KG1 (cell line): ENCODE measurements at regions not wholly inside any gene's neighbourhood (a gene's known extent, or its start where the extent isn't known, plus 50 kb on each side); places are given as distances from the start of the nearest gene placed in this dataset.
"Not testable (repeated sequence)": the region's sequence is repeated elsewhere in the genome, so short reads cannot be mapped to it uniquely, and the experiment has no call there.

Experiments
- DNase-seq: peaks from one replicate; lab custom pipeline; 2025; lab: John Stamatoyannopoulos, UW

- DNase-seq, result no peak
Observed at GRCh38 chr3:170814822-170815221, 55.2 kb downstream of the RPL22L1 start.

DNA sequence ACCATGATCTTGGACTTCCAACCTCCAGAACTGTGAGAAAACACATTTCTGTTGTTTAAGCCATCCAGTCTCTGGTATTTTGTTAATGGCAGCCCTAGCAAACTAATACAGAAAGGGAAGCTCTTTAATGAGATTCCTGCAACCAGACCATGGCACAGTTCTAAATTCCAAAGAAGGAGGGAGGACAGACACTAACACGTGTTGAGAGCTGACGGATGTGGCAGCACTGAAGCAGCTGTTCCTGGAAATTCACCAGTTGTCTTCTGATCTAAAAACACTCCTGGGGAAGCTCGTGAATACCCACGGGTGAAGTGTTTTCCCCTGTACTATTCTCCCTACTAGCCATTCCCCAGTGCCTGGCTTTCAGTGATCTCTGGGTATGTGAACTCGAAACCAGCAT lies 56.7 kb downstream of the RPL22L1 start:
- no peak for DNase-seq

DNA sequence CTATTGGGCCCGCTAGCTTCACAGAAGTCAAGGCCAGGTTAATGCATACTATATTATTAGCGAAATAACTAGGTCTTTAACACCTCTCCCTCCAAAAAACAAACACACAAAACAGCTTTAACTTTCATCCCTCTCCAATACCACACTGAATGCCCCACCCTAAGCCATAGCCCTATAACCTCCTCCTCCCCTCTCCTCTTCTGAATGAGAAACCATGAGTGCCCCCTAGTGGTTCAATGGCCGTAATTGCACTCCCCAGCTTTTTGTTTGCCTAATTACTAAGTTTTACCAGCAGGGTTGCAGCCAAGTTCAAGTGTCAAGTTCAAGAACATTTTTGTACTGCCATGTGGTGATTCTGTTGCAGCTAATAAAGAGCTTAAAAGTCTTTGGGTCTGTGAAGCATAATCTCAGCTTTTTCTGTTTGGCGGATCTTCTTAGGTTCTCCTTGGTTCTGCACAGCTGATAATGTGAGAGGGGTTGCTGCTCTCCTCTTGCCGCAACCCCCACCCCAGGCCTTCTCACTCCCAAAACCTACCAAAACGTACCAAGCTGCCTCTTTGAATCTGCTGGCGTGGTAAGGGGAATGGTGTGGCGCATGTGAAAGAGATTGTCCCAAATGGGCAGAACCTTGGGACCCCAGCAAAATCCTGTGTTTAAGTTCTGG lies 57.9 kb downstream of the RPL22L1 start:
- peak; percentile 57 for DNase-seq

GRCh38 chr3:170811515-170811914 lies 58.5 kb downstream of the RPL22L1 start:
- DNase-seq, result no peak

DNA sequence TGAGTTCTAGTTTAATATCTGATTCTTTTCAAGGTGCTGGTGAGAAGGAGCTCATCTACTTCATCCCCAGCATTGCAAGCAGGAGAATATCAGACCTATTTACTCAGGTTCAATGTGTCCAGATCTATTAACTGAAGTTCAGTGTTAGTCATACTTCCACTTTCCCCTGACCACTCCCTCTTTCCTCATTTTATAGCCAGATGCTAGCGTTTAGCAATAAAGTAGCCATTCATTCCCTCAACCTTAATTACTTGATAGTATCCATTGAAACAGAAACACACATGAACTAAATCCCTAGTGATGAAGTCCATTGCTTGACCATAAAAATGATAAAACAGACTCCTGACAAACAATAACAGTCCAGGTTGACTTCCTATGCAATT lies 60.0 kb downstream of the RPL22L1 start:
- no peak for DNase-seq

- no peak for DNase-seq
Observed at GRCh38 chr3:170809007-170809974, 60.7 kb downstream of the RPL22L1 start.

DNA sequence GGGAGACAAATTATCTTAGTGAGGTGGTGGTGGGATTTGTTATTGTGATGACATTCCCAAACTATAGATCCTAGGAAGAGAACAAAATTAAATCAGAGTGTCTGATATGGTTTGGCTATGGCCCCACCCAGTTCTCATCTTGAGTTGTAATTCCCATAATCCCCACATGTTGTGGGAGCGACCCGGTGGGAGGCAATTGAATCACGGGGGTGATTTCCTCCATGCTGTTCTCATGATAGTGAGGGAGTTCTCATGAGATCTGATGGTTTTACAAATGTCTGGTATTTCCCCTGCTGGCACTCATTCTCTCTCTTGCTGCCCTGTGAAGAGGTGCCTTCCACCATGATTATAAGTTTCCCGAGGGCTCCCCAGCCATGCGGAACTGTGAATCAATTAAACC lies 62.0 kb downstream of the RPL22L1 start:
- DNase-seq, result no peak

GRCh38 chr3:170806676-170807075 lies 63.3 kb downstream of the RPL22L1 start:
- no peak for DNase-seq

DNA sequence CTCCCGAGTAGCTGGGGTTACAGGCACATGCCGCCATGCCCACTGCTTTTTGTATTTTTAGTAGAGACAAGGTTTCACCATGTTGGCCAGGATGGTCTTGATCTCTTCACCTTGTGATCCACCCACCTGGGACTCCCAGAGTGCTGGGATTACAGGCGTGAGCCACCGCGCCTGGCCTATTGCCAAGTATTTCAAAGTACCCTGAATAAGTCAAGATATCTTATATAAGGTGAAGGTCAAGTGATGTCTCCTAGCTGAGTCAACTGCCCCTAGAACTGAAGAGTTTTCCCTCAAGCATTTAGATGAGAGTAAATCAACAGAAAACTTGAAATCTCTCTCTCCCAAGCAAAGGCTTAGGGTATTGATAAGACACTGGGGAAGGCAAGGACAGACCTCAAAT lies 63.9 kb downstream of the RPL22L1 start:
- DNase-seq, result no peak

DNA sequence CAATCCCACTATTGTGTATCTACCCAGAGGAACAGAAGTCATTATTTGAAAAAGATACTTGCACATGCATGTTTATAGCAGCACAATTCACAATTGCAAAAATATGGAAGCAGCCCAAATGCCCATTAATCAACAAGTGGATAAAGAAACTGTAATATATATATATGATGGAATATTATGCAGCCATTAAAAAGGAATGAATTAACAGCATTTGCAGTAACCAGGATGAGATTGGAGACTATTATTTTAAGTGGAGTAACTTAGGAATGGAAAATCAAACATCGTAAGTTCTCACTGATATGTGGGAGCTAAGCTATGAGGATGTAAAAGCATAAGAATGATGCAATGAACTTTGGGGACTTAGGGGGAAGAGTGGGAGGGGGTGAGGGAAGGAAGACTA lies 64.7 kb downstream of the RPL22L1 start:
- not testable (repeated sequence) for DNase-seq

GRCh38 chr3:170804634-170805033 lies 65.4 kb downstream of the RPL22L1 start:
- DNase-seq, result not testable (repeated sequence)

DNA sequence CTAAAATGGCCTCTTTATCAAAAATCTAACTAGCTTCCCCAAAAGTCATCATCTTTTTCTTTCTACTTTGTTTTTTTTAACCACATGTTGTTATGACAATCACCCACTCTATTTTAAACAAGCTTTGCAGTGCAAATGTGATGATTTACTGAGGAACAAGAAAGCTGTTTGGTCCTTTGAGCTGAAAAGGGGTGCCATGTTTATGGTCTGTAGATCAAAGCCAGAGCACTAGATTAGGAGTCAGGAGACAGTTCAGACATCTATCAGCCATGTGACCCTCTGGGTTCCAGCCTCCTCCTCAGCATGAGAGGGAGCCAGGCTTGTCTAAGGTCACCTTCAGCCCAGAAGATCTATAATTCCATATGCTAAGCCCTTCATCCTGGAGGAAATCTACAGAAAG lies 65.9 kb downstream of the RPL22L1 start:
- no peak for DNase-seq

DNA sequence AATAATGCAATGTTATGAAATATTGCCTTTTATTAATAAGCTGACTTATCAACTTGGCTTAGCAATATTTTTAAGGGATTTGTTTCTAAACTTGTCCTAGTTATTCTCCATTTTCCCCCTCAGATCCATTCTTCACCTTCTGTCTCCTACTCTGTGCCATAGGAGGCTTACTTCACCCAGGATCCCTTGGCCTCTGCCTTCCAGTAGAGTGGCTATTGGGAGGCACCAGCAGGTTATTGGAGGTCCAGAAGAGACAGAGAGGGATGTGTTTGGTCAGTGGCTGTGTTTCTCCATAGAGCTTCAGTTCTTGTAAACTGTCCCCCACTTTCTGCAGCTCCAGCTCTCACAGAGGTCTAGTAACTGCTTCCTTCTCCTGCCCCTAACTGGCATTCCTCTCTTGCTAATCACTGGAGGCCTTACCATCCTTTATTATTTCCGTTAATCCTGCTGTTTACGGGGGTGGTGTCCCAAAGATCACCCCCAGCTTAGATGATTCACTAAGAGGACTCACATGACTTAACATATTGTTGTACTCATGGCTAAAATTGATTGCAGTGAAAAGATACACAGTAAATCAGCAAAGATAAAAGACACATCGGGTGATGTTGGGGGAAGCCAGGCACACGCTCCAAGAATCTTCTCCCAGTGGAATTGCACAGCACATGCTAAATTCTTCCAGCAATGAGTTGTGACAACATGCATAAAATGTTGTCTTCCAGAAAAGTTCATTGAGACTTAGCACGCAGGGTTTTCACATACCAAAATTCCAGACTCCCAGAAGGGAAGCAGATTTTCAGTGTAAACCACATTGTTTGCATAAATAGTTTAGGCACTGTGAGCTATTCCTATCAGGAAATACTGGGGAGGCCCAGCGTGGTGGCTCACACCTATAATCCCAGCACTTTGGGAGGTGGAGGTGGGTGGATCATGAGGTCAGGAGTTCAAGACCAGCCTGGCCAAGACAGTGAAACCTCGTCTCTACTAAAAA lies 67.5 kb downstream of the RPL22L1 start:
- DNase-seq, result no peak

DNA sequence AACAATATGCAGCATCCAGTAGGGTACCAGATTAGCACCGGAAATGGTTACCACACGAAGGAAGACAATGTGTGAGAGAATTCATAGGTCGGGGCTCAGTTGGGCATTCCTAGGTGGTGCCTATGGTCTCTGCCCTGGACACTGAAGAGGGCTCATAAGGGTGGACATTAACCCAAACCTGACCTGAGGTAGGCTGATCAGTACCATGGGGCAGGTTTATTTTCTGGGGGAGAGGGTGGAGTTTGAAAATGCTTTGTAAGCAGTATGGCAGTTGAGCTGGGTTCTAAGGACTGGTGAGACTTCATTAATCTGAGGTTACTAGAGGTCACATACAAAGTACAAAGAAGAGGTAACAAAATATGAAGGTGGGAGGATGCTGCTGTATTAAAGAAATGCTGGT lies 68.4 kb downstream of the RPL22L1 start:
- no peak for DNase-seq

DNA sequence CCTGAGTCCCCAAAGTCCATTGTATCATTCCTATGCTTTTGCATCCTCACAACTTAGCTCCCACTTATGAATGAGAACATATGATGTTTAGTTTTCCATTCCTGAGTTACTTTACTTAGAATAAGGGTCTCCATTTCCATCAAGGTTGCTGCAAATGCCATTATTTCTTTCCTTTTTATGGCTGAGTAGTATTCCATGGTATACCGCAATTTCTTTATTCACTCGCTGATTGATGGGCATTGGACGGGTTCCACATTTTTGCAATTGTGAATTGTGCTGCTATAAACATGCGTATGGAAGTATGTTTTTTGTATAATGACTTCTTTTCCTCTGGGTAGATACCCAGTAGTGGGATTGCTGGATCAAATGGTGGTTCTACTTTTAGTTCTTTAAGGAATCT lies 69.7 kb downstream of the RPL22L1 start:
- not testable (repeated sequence) for DNase-seq

DNA sequence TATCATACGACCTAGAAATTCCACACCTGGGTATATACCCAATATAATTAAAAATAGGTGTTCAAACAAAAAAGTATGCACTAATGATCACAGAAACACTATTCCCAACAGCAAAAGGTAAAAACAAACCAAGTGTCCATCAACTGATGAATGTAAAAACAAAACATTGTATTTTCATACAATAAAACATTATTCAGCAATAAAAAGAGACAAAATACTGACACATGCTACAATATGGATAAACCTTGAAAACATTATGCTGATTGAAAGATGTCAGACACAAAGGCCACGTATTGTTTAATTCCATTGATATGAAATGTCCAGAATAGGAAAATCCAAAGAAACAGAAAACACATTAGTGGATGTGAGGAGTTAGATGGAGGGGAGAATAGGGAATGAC lies 71.0 kb downstream of the RPL22L1 start:
- DNase-seq, result no peak

DNA sequence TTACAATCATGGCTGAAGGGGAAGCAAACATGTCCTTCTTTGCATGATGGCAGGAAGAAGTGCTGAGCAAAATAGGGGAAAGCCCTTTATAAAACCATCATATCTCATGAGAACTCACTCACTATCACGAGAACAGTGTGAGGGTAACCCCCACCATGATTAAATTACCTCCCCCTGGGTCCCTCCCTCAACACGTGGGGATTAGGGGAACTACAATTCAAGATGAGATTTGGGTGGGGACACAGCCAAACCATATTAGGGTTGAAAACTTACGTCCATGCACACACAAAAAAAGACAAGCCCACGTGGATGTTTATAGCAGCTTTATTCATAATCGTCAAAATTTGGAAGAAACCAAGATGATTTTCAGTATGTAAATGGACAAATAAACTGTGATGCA lies 72.3 kb downstream of the RPL22L1 start:
- DNase-seq, result no peak

DNA sequence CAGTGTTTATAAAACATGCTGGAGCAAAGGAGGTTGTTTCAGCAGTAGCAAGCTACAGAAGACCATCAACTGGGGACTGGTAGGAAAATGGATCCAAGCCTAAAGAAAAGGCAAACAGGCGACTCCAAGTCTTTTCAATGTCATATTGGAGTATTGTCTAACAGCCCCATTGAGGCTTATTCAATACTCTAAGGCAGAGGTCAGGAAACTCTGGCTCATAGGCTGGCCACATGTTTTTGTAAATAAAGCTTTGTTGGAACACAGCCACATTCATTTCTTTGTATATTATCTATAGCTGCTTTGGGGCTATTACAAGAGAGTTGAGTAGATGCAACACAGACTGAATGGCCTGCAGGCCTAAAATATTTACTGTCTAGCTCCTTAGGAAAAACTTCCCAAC lies 77.5 kb downstream of the RPL22L1 start:
- DNase-seq, result no peak

DNA sequence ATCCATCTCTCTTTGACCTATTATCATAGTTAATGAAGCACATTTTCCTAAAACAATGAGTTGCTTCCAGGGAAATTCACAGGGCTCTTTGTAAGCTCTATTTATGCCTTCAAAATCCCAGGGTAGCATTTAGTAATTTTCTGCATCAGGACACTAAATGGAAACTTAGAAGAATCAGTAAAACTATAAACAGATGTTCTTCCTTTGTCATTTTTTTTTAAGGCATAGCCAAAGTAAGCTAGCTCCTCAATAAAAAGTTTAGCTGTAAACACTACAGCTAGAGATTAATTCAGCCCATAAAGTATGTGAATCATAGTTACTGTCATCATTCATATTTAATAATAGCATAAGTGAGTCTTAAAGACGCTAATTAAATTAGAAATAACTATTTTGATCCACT lies 79.3 kb downstream of the RPL22L1 start:
- no peak for DNase-seq

DNA sequence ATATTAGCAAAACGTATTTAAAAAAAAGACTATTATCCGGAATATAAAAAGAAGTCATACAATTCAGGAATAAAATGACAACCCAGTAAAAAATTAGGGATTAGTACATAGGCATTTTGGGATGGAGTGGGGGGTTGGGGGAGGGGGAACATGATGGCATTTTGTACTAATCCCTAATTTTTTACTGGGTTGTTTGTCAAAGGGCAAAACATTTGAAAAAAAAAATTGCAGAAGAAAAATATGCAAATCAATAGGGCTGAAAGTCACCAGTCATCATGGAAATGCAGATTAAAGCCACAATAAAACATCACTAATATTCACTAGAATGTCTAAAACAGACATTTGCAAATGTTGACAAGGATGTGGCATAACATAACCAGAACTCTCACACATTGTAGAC lies 82.5 kb downstream of the RPL22L1 start:
- DNase-seq, result no peak

- DNase-seq, result no peak
Observed at GRCh38 chr3:170785454-170785853, 84.5 kb downstream of the RPL22L1 start.

- no peak for DNase-seq
Observed at GRCh38 chr3:170784406-170784805, 85.6 kb downstream of the RPL22L1 start.
